ENCODE measurements at regions not wholly inside any gene's neighbourhood (a gene's known extent, or its start where the extent isn't known, plus 50 kb on each side); places are given as distances from the start of the nearest gene placed in this dataset.

GRCh38 chr15:72932472-72932871 lies 119.8 kb upstream of the NEO1 start:
- TF ChIP-seq CTCF (IDR thresholded peaks at IDR 0.05; ENCODE audit: extremely low read depth, low read depth, low read length) = no peak
- Histone ChIP-seq H3K4me2 (ENCODE audit: insufficient read depth, low read length) (no peak overlapping the region), H3K4me1 (ENCODE audit: insufficient read depth, low read length) (no peaks in the 10 kb centered on the region), H3K4me3 (ENCODE audit: insufficient read depth, low read length) (no peak overlapping the region), H3K27ac (ENCODE audit: low read depth, low read length) (no peak overlapping the region), H3K27me3 (ENCODE audit: insufficient read depth, low read length) (no peaks in the 10 kb centered on the region), H4K20me1 (ENCODE audit: insufficient read depth, low read length) (no peaks in the 10 kb centered on the region), H3K79me2 (ENCODE audit: insufficient read depth, low read length) (no peaks in the 10 kb centered on the region), H3K36me3 (ENCODE audit: insufficient read depth, low read length) (no peaks in the 10 kb centered on the region), H2AFZ (ENCODE audit: low read length) (no peak overlapping the region), H3K9me3 (ENCODE audit: low read depth, low read length) (no peaks in the 10 kb centered on the region)
- no peak for DNase-seq (ENCODE audit: insufficient read length, low spot score, missing footprints)

- no peak overlapping the region for H3K4me3 ChIP-seq (ENCODE audit: insufficient read depth, low read length)
- H3K27ac ChIP-seq (ENCODE audit: low read depth, low read length) = no peak overlapping the region
- no peaks in the 10 kb centered on the region for H3K79me2 ChIP-seq (ENCODE audit: insufficient read depth, low read length)
- no peaks in the 10 kb centered on the region for H3K4me1 ChIP-seq (ENCODE audit: insufficient read depth, low read length)
- H4K20me1 ChIP-seq (ENCODE audit: insufficient read depth, low read length) = no peaks in the 10 kb centered on the region
- H3K9me3 ChIP-seq (ENCODE audit: low read depth, low read length) = no peaks in the 10 kb centered on the region
- no peak overlapping the region for H3K4me2 ChIP-seq (ENCODE audit: insufficient read depth, low read length)
- no peaks in the 10 kb centered on the region for H3K36me3 ChIP-seq (ENCODE audit: insufficient read depth, low read length)
- no peak for DNase-seq (ENCODE audit: insufficient read length, low spot score, missing footprints)
- H3K27me3 ChIP-seq (ENCODE audit: insufficient read depth, low read length) = no peaks in the 10 kb centered on the region
- H2AFZ ChIP-seq (ENCODE audit: low read length) = no peak overlapping the region
- no peak for TF ChIP-seq CTCF (IDR thresholded peaks at IDR 0.05; ENCODE audit: extremely low read depth, low read depth, low read length)
Measured at GRCh38 chr15:72927451-72927850, 124.8 kb upstream of the NEO1 start.

- H4K20me1 ChIP-seq (ENCODE audit: insufficient read depth, low read length) = no peaks in the 10 kb centered on the region
- H3K9me3 ChIP-seq (ENCODE audit: low read depth, low read length) = no peaks in the 10 kb centered on the region
- no peaks in the 10 kb centered on the region for H3K36me3 ChIP-seq (ENCODE audit: insufficient read depth, low read length)
- peaks cover 2% of the 10 kb centered on the region for H3K4me1 ChIP-seq (ENCODE audit: insufficient read depth, low read length)
- no peaks in the 10 kb centered on the region for H3K79me2 ChIP-seq (ENCODE audit: insufficient read depth, low read length)
- H3K4me3 ChIP-seq (ENCODE audit: insufficient read depth, low read length) = no peak overlapping the region
- DNase-seq (ENCODE audit: insufficient read length, low spot score, missing footprints) = no peak
- H3K27ac ChIP-seq (ENCODE audit: low read depth, low read length) = no peak overlapping the region
- no peak for TF ChIP-seq CTCF (IDR thresholded peaks at IDR 0.05; ENCODE audit: extremely low read depth, low read depth, low read length)
- H3K27me3 ChIP-seq (ENCODE audit: insufficient read depth, low read length) = no peaks in the 10 kb centered on the region
- no peak overlapping the region for H2AFZ ChIP-seq (ENCODE audit: low read length)
- H3K4me2 ChIP-seq (ENCODE audit: insufficient read depth, low read length) = no peak overlapping the region
Measured at GRCh38 chr15:72925661-72926060, 126.6 kb upstream of the NEO1 start.

GRCh38 chr15:72923289-72923688 lies 129.0 kb upstream of the NEO1 start:
- Histone ChIP-seq H3K27me3 (ENCODE audit: insufficient read depth, low read length) (no peaks in the 10 kb centered on the region), H3K4me2 (ENCODE audit: insufficient read depth, low read length) (no peak overlapping the region), H3K79me2 (ENCODE audit: insufficient read depth, low read length) (no peaks in the 10 kb centered on the region), H3K9me3 (ENCODE audit: low read depth, low read length) (no peaks in the 10 kb centered on the region), H3K4me1 (ENCODE audit: insufficient read depth, low read length) (peaks cover 6% of the 10 kb centered on the region), H4K20me1 (ENCODE audit: insufficient read depth, low read length) (no peaks in the 10 kb centered on the region), H3K27ac (ENCODE audit: low read depth, low read length) (no peak overlapping the region), H3K36me3 (ENCODE audit: insufficient read depth, low read length) (no peaks in the 10 kb centered on the region), H3K4me3 (ENCODE audit: insufficient read depth, low read length) (no peak overlapping the region), H2AFZ (ENCODE audit: low read length) (no peak overlapping the region)
- no peak for DNase-seq (ENCODE audit: insufficient read length, low spot score, missing footprints)
- TF ChIP-seq CTCF (IDR thresholded peaks at IDR 0.05; ENCODE audit: extremely low read depth, low read depth, low read length) = no peak
